ENCODE measurements at regions not wholly inside any gene's neighbourhood (a gene's known extent, or its start where the extent isn't known, plus 50 kb on each side); places are given as distances from the start of the nearest gene placed in this dataset.

DNA sequence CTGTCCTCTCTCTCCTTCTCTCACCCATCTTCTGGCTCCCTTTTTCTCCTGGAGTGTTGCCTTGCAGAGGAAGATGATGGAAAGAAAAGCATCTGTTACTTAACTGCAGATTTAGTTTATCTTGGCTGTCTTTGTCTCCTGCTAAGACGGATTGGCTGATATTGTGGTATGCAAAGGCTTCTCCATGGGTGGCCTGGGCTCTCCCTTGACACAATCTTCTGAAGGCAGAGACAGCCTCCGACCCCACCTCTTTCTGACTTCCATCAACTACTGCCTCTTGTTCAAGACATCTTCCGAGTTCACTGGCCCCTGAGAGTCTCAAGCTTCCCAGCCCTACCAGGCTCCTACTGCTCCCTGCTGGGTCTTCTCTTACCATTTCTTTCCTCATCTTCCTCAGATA lies 403.7 kb downstream of the LRRC70 start:
- Histone ChIP-seq H4K20me1 (ENCODE audit: insufficient read depth) (no peaks in the 10 kb centered on the region), H3K4me2 (no peak overlapping the region), H3K4me3 (IDR thresholded peaks at IDR 0.05; ENCODE audit: insufficient read depth, low read depth, low read length) (no peak overlapping the region), H3K27me3 (ENCODE audit: insufficient read depth, low read depth) (no peaks in the 10 kb centered on the region), H3K79me2 (ENCODE audit: insufficient read depth, low read depth) (no peaks in the 10 kb centered on the region), H2AFZ (ENCODE audit: low read depth) (no peak overlapping the region), H3K27ac (no peak overlapping the region), H3K4me1 (ENCODE audit: low read depth, poor library complexity, severe bottlenecking) (peaks cover 14% of the 10 kb centered on the region), H3K9ac (no peak overlapping the region), H3K36me3 (ENCODE audit: insufficient read depth) (no peaks in the 10 kb centered on the region)
- TF ChIP-seq, protein P1, sequence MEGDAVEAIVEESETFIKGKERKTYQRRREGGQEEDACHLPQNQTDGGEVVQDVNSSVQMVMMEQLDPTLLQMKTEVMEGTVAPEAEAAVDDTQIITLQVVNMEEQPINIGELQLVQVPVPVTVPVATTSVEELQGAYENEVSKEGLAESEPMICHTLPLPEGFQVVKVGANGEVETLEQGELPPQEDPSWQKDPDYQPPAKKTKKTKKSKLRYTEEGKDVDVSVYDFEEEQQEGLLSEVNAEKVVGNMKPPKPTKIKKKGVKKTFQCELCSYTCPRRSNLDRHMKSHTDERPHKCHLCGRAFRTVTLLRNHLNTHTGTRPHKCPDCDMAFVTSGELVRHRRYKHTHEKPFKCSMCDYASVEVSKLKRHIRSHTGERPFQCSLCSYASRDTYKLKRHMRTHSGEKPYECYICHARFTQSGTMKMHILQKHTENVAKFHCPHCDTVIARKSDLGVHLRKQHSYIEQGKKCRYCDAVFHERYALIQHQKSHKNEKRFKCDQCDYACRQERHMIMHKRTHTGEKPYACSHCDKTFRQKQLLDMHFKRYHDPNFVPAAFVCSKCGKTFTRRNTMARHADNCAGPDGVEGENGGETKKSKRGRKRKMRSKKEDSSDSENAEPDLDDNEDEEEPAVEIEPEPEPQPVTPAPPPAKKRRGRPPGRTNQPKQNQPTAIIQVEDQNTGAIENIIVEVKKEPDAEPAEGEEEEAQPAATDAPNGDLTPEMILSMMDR (conservative IDR thresholded peaks at IDR 0.05; ENCODE audit: low read depth, low read length): no peak

DNA sequence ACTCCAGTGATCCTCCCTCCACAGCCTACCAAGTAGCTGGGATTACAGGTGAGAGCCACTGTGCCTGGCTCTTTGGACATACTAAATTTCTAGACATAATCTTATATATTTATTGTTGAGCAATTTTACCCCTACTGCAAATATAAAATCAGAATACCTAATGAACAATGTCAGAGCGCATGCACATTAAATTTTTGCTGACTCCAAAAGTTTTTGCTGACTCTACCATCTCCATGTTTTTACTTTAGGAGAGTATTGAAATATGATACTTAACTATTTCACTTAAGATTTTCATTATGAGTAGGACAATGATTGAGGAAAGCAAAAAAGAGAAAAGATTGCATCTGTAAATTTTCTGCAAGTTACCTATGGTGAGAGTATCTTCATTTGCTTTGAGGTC lies 402.3 kb downstream of the LRRC70 start:
- Histone ChIP-seq H3K79me2 (ENCODE audit: insufficient read depth, low read depth) (no peaks in the 10 kb centered on the region), H2AFZ (ENCODE audit: low read depth) (no peak overlapping the region), H3K4me3 (IDR thresholded peaks at IDR 0.05; ENCODE audit: insufficient read depth, low read depth, low read length) (no peak overlapping the region), H3K9ac (no peak overlapping the region), H4K20me1 (ENCODE audit: insufficient read depth) (no peaks in the 10 kb centered on the region), H3K4me1 (ENCODE audit: low read depth, poor library complexity, severe bottlenecking) (peaks cover 14% of the 10 kb centered on the region), H3K4me2 (no peak overlapping the region), H3K36me3 (ENCODE audit: insufficient read depth) (no peaks in the 10 kb centered on the region), H3K27me3 (ENCODE audit: insufficient read depth, low read depth) (no peaks in the 10 kb centered on the region), H3K27ac (no peak overlapping the region; the same call in 1 of the 2 replicates)
- TF ChIP-seq, protein P1 (conservative IDR thresholded peaks at IDR 0.05; ENCODE audit: low read depth, low read length): no peak

DNA sequence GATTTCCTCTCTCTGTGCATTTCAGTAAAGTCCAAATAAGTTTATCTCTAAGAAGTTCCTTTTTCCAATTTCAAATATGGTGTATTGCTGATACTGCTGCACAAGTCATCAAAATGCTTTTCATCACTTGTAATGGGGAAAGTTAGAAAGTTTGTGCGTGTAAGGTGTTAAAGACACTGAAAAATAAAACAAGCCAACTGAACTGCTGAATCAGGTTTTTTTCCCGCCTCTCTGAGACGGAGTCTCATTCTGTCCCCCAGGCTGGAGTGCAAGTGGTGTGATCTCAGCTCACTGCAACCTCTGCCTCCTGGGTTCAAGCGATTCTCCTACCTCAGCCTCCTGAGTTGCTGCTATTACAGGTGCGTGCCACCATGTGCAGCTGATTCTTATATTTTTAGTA lies 400.9 kb downstream of the LRRC70 start:
- H3K27me3 ChIP-seq (ENCODE audit: insufficient read depth, low read depth): no peaks in the 10 kb centered on the region
- no peaks in the 10 kb centered on the region for H4K20me1 ChIP-seq (ENCODE audit: insufficient read depth)
- no peaks in the 10 kb centered on the region for H3K36me3 ChIP-seq (ENCODE audit: insufficient read depth)
- TF ChIP-seq, protein P1 (conservative IDR thresholded peaks at IDR 0.05; ENCODE audit: low read depth, low read length): no peak
- no peak overlapping the region for H3K27ac ChIP-seq
- H3K4me1 ChIP-seq (ENCODE audit: low read depth, poor library complexity, severe bottlenecking): peaks cover 14% of the 10 kb centered on the region
- H3K79me2 ChIP-seq (ENCODE audit: insufficient read depth, low read depth): no peaks in the 10 kb centered on the region
- no peak overlapping the region for H2AFZ ChIP-seq (ENCODE audit: low read depth)
- H3K4me2 ChIP-seq: no peak overlapping the region
- H3K4me3 ChIP-seq (IDR thresholded peaks at IDR 0.05; ENCODE audit: insufficient read depth, low read depth, low read length): no peak overlapping the region
- H3K9ac ChIP-seq: no peak overlapping the region

DNA sequence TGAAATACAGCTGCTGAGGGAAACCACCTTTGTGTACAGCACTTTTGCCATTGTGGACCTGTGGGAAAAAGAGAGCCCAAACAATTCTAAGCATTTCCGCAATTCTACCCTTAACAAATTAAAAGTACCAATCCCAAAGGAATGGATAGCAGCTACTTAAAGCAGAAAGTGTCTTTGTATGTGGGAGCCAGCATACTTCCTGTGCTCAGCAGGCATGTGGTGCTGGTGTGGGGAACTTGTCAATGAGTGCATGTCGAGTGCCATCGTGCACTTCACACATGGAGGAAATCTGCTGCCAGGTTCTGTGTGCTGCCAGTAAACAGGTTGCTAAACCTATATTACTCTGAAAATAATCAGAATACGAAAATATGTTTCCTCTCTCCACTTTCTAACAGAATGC lies 399.0 kb downstream of the LRRC70 start:
- H3K9ac ChIP-seq: no peak overlapping the region
- no peak overlapping the region for H3K4me3 ChIP-seq (IDR thresholded peaks at IDR 0.05; ENCODE audit: insufficient read depth, low read depth, low read length)
- TF ChIP-seq, protein P1 (conservative IDR thresholded peaks at IDR 0.05; ENCODE audit: low read depth, low read length): no peak
- peaks cover 14% of the 10 kb centered on the region for H3K4me1 ChIP-seq (ENCODE audit: low read depth, poor library complexity, severe bottlenecking)
- H3K4me2 ChIP-seq: no peak overlapping the region
- H3K27me3 ChIP-seq (ENCODE audit: insufficient read depth, low read depth): no peaks in the 10 kb centered on the region
- no peaks in the 10 kb centered on the region for H3K79me2 ChIP-seq (ENCODE audit: insufficient read depth, low read depth)
- H3K27ac ChIP-seq: no peak overlapping the region
- H4K20me1 ChIP-seq (ENCODE audit: insufficient read depth): no peaks in the 10 kb centered on the region
- no peak overlapping the region for H2AFZ ChIP-seq (ENCODE audit: low read depth)
- H3K36me3 ChIP-seq (ENCODE audit: insufficient read depth): no peaks in the 10 kb centered on the region
